GM23248 (cell line): ENCODE measurements at regions not wholly inside any gene's neighbourhood (a gene's known extent, or its start where the extent isn't known, plus 50 kb on each side); places are given as distances from the start of the nearest gene placed in this dataset.
"Not testable (repeated sequence)": the region's sequence is repeated elsewhere in the genome, so short reads cannot be mapped to it uniquely, and the experiment has no call there.

Source experiments
- EZH2 ChIP-seq: fragments of 200-600 bp; sonication (generic); IDR thresholded peaks from 2 replicates; pipeline ENCODE4 v1.6.1; 2018; ENCODE audit warnings: antibody characterized with exemption, mild to moderate bottlenecking; ENCODE audit not compliant: insufficient read depth, poor library complexity, severe bottlenecking
- EZH2phosphoT487 ChIP-seq: fragments of 200-600 bp; sonication (generic); IDR thresholded peaks from 2 replicates; pipeline ENCODE4 v1.6.1; 2018; ENCODE audit warnings: antibody characterized with exemption, moderate library complexity, mild to moderate bottlenecking, low read depth; ENCODE audit not compliant: insufficient read depth

DNA sequence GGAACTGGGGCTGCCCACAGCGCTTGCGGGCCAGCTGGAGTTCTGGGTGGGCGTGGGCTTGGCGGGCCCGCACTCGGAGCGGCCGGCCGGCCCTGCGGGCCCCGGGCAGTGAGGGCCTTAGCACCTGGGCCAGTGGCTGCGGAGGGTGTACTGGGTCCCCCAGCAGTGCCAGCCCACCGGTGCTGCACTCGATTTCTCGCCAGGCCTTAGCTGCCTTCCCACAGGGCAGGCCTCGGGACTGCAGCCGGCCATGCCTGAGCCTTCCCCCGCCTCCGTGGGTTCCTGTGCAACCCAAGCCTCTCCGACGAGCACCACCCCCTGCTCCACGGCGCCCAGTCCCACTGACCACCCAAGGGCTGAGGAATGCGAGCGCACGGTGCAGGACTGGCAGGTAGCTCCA, 232.5 kb downstream of the FAM181B start:
- not testable (repeated sequence) for TF ChIP-seq EZH2phosphoT487, EZH2
